SK-N-SH treated with all-trans-retinoic acid at 6 μM for 48 hours (cell line): ENCODE measurements at regions not wholly inside any gene's neighbourhood (a gene's known extent, or its start where the extent isn't known, plus 50 kb on each side); places are given as distances from the start of the nearest gene placed in this dataset.

Experiments
- BACH2 ChIP-seq: fragments of 250-450 bp; sonication (Bioruptor Pico); IDR thresholded peaks from 2 replicates; pipeline ENCODE4 v1.9.0; 2021; ENCODE audit warnings: mild to moderate bottlenecking, borderline replicate concordance
- CREB5 ChIP-seq: fragments of 250-450 bp; sonication (Bioruptor Pico); IDR thresholded peaks from 2 replicates; pipeline ENCODE4 v1.5.1; 2020; ENCODE audit warnings: low read depth, mild to moderate bottlenecking, moderate library complexity
- CSDC2 ChIP-seq: fragments of 250-450 bp; sonication (Bioruptor Pico); IDR thresholded peaks from 2 replicates; pipeline ENCODE4 v1.5.0; 2020; ENCODE audit warnings: mild to moderate bottlenecking, moderate library complexity
- OSR1 ChIP-seq: fragments of 250-450 bp; sonication (Bioruptor Pico); IDR thresholded peaks from 2 replicates; pipeline ENCODE4 v1.8.0; 2022; ENCODE audit warnings: moderate library complexity, mild to moderate bottlenecking, inconsistent platforms
- PATZ1 ChIP-seq: fragments of 250-450 bp; sonication (Bioruptor Pico); IDR thresholded peaks from 2 replicates; pipeline ENCODE4 v1.8.0; 2020; ENCODE audit warnings: mild to moderate bottlenecking, moderate library complexity, borderline replicate concordance
- PPARA ChIP-seq: fragments of 250-450 bp; sonication (Bioruptor Pico); IDR thresholded peaks from 2 replicates; pipeline ENCODE4 v1.5.0; 2020; ENCODE audit warnings: mild to moderate bottlenecking, borderline replicate concordance
- RARB ChIP-seq: fragments of 250-450 bp; sonication (Bioruptor Pico); IDR thresholded peaks from 2 replicates; pipeline ENCODE4 v1.8.0; 2021; ENCODE audit warnings: mild to moderate bottlenecking, moderate library complexity
- TCF4 ChIP-seq: fragments of 250-450 bp; sonication (Bioruptor Pico); IDR thresholded peaks from 2 replicates; pipeline ENCODE4 v1.8.0; 2021; ENCODE audit warnings: mild to moderate bottlenecking, moderate library complexity, borderline replicate concordance
- TSHZ2 ChIP-seq: fragments of 250-450 bp; sonication (Bioruptor Pico); IDR thresholded peaks from 2 replicates; pipeline ENCODE4 v1.5.0; 2020; ENCODE audit warnings: mild to moderate bottlenecking, moderate library complexity
- ZFP3 ChIP-seq: fragments of 250-450 bp; sonication (Bioruptor Pico); IDR thresholded peaks from 2 replicates; pipeline ENCODE4 v1.5.0; 2020; ENCODE audit warnings: mild to moderate bottlenecking, moderate library complexity
- ZFP30 ChIP-seq: fragments of 450-650 bp; formaldehyde crosslinking; IDR thresholded peaks from 2 replicates; pipeline ENCODE4 v1.5.0; 2022; ENCODE audit warnings: mild to moderate bottlenecking, moderate library complexity
- ZNF70 ChIP-seq: fragments of 450-650 bp; formaldehyde crosslinking; IDR thresholded peaks from 2 replicates; pipeline ENCODE4 v1.5.0; 2020; ENCODE audit warnings: mild to moderate bottlenecking, moderate library complexity

- TF ChIP-seq RARB (CRISPR knock-in tag): no peak
- TF ChIP-seq ZFP3 (CRISPR knock-in tag): no peak
- no peak for TF ChIP-seq ZNF70 (CRISPR knock-in tag)
- TF ChIP-seq PATZ1 (CRISPR knock-in tag): no peak
- TF ChIP-seq PPARA: no peak
- no peak for TF ChIP-seq BACH2 (CRISPR knock-in tag)
- TF ChIP-seq CREB5 (CRISPR knock-in tag): no peak
- no peak for TF ChIP-seq CSDC2 (CRISPR knock-in tag)
- no peak for TF ChIP-seq TCF4 (CRISPR knock-in tag)
- no peak for TF ChIP-seq OSR1
- no peak for TF ChIP-seq TSHZ2
- no peak for TF ChIP-seq ZFP30 (CRISPR knock-in tag)
Observed at GRCh38 chr10:21242915-21243314, 282.6 kb downstream of the SKIDA1 start.
